K562 (cell line): ENCODE measurements at regions not wholly inside any gene's neighbourhood (a gene's known extent, or its start where the extent isn't known, plus 50 kb on each side); places are given as distances from the start of the nearest gene placed in this dataset.
A peak's percentile ranks its signal among the peaks of the same experiment; 100 is the strongest.

ENCODE experiments used
- ATAC-seq: fragments of 200-7000 bp; cut with Tn5 transposase; 3 replicates; pipeline ENCODE4 v1.9.1; 2020; ENCODE audit warnings: moderate library complexity
- BruUV-seq: library from RNA; stranded (reverse); fragments of 400-500 nt; replicated peaks from 2 replicates; lab custom pipeline; 2021; lab: Mats Ljungman, UMichigan
- CTCF ChIA-PET: fragments of 300-600 bp; formaldehyde crosslinking; extraction: SDS; loops from one replicate; lab custom pipeline; 2021; ENCODE audit warnings: low intra/inter-chr PET ratio; lab: Yijun Ruan, JAX
- POLR2A ChIA-PET: fragments of 300-600, 350-650 bp; sonication (Branson Sonifier 250); formaldehyde crosslinking; extraction: SDS; loops from one replicate; lab custom pipeline; 2021; ENCODE audit warnings: antibody characterized with exemption, inconsistent platforms; lab: Yijun Ruan, JAX
- DNase-seq, 4 experiments: peaks; one replicate each; pipeline versions ENCODE4 v3.0.0 to v3.0.0-alpha.2; 2011 to 2018; ENCODE audit warnings: low spot score in 3 of 4, mixed read lengths in 3 of 4; ENCODE audit errors: extremely low read depth in 1 of 4
- FAIRE-seq: peaks from 2 replicates; lab custom pipeline; 2011; peaks lifted over from hg19 to GRCh38; lab: Jason Lieb, UNC
- H2AFZ ChIP-seq: 2 replicates; pipeline ENCODE4 v1.6.0; 2011; ENCODE audit warnings: low read depth, low read length, control low read depth, inconsistent platforms
- H3K27ac ChIP-seq: fragments of 200-600 bp; 3 replicates; pipeline ENCODE4 v1.8.0; 2011; ENCODE audit warnings: low read depth, mild to moderate bottlenecking, control low read depth, inconsistent platforms, low read length, moderate library complexity, mixed read lengths; ENCODE audit errors: extremely low read depth
- H3K27me3 ChIP-seq, 2 experiments: fragments of 300-600 bp in 1 of 2; 2 replicates in 1 of 2; 3 replicates in 1 of 2; pipeline versions ENCODE4 v1.6.0 to v1.8.0; 2011; ENCODE audit warnings: inconsistent platforms in 2 of 2, low read length in 2 of 2, mild to moderate bottlenecking in 1 of 2, mixed read lengths in 1 of 2, moderate library complexity in 1 of 2; ENCODE audit not compliant: control insufficient read depth in 2 of 2, insufficient read depth in 2 of 2
- H3K36me3 ChIP-seq: fragments of 300-600 bp; 3 replicates; pipeline ENCODE4 v1.8.0; 2011; ENCODE audit warnings: mild to moderate bottlenecking, low read length, inconsistent platforms; ENCODE audit not compliant: control insufficient read depth, insufficient read depth
- H3K4me1 ChIP-seq, 2 experiments: fragments of 200-600 bp in 1 of 2; replicated peaks in 1 of 2; 2 replicates in 1 of 2; 3 replicates in 1 of 2; pipeline versions ENCODE4 v1.5.1 to v1.8.0; 2011; ENCODE audit warnings: inconsistent platforms in 2 of 2, low read length in 2 of 2, mild to moderate bottlenecking in 1 of 2, mixed read lengths in 1 of 2, moderate library complexity in 1 of 2; ENCODE audit not compliant: control insufficient read depth in 2 of 2, insufficient read depth in 2 of 2
- H3K4me2 ChIP-seq: 2 replicates; pipeline ENCODE4 v1.6.1; 2011; ENCODE audit warnings: low read length, control low read depth, inconsistent platforms, mixed read lengths; ENCODE audit not compliant: insufficient read depth
- H3K4me3 ChIP-seq: fragments of 200-600 bp; sonication (generic), shearing (Covaris generic); 2 replicates; pipeline ENCODE4 v1.5.1; 2016; ENCODE audit warnings: control low read depth, inconsistent platforms
- H3K79me2 ChIP-seq: fragments of 200-600 bp; 3 replicates; pipeline ENCODE4 v1.8.0; 2011; ENCODE audit warnings: low read length, inconsistent platforms; ENCODE audit not compliant: control insufficient read depth, insufficient read depth
- H3K9ac ChIP-seq, 2 experiments: 2 replicates each; pipeline versions ENCODE4 v1.6.0 to v1.6.1; 2011; ENCODE audit warnings: low read depth in 2 of 2, low read length in 2 of 2, control low read depth in 1 of 2, inconsistent platforms in 1 of 2, mild to moderate bottlenecking in 1 of 2, mixed read lengths in 1 of 2; ENCODE audit not compliant: insufficient read depth in 1 of 2
- H3K9me1 ChIP-seq: one replicate; pipeline ENCODE4 v1.6.0; 2011; ENCODE audit warnings: inconsistent platforms, mild to moderate bottlenecking, low read length, moderate library complexity; ENCODE audit not compliant: control insufficient read depth, insufficient read depth
- H3K9me3 ChIP-seq: replicated peaks from 2 replicates; pipeline ENCODE4 v1.5.1; 2011; ENCODE audit warnings: low read depth, low read length, inconsistent platforms; ENCODE audit not compliant: control insufficient read depth, insufficient read depth
- H4K20me1 ChIP-seq: replicated peaks from 2 replicates; pipeline ENCODE4 v1.6.1; 2011; ENCODE audit warnings: low read length, inconsistent platforms, mixed read lengths; ENCODE audit not compliant: control insufficient read depth, insufficient read depth
- BRD9 ChIP-seq: fragments of 450-650 bp; IDR thresholded peaks from 2 replicates; pipeline ENCODE4 v1.6.1; 2018; ENCODE audit warnings: low read depth; ENCODE audit not compliant: partially characterized antibody
- CEBPG ChIP-seq, 3 experiments: fragments of 200-800 bp in 1 of 3; sonication (Bioruptor generic) in 1 of 3; sonication (generic) in 1 of 3; formaldehyde crosslinking in 1 of 3; IDR thresholded peaks in 2 of 3; conservative IDR thresholded peaks in 1 of 3; 2 replicates each; pipeline versions ENCODE4 v1.6.1 to v1.8.0; 2016 to 2022; ENCODE audit warnings: missing compliant biosample characterization in 2 of 3, missing genetic modification characterization in 2 of 3, mild to moderate bottlenecking in 1 of 3, missing genetic modification reagents in 1 of 3
- ELF4 ChIP-seq: fragments of 450-650 bp; formaldehyde crosslinking; IDR thresholded peaks from 2 replicates; pipeline ENCODE4 v1.4.0; 2022; ENCODE audit warnings: missing genetic modification characterization
- ETV1 ChIP-seq: fragments of 450-650 bp; conservative IDR thresholded peaks from 2 replicates; pipeline ENCODE4 v1.6.1; 2016; ENCODE audit warnings: missing genetic modification characterization, control low read depth, low read depth, missing compliant biosample characterization
- HCFC1 ChIP-seq: IDR thresholded peaks from 2 replicates; pipeline ENCODE4 v1.6.1; 2012; ENCODE audit warnings: low read depth, low read length, improper control_type of control experiment
- HNRNPUL1 ChIP-seq: fragments of 200-400 bp; formaldehyde crosslinking; IDR thresholded peaks from 2 replicates; pipeline ENCODE4 v1.6.1; 2017; ENCODE audit warnings: low read length
- MBD2 ChIP-seq: sonication (generic); IDR thresholded peaks from 2 replicates; pipeline ENCODE4 v1.6.1; 2016; ENCODE audit warnings: low read depth, borderline replicate concordance
- MXI1 ChIP-seq: IDR thresholded peaks from 2 replicates; pipeline ENCODE4 v1.6.1; 2011; ENCODE audit warnings: low read depth, mild to moderate bottlenecking, improper control_type of control experiment, low read length
- SNIP1 ChIP-seq: fragments of 450-650 bp; IDR thresholded peaks from 2 replicates; pipeline ENCODE4 v1.7.1; 2017; ENCODE audit warnings: low read depth, mild to moderate bottlenecking
- TRIM24 ChIP-seq, 2 experiments: fragments of 450-650 bp; IDR thresholded peaks; 2 replicates each; pipeline ENCODE4 v1.6.1; 2016
- ZNF75A ChIP-seq: fragments of 450-650 bp; formaldehyde crosslinking; IDR thresholded peaks from 2 replicates; pipeline ENCODE4 v1.4.0; 2020; ENCODE audit warnings: mild to moderate bottlenecking
- WGBS: fragments of 100-300 bp; shearing (Covaris generic); methylation state at CpG from one replicate; pipeline ENCODE4 v1.1.6; 2016; ENCODE audit warnings: low coverage, mixed read lengths; ENCODE audit not compliant: insufficient coverage; ENCODE audit errors: missing lambda C conversion rate; 5-methylcytosine and 5-hydroxymethylcytosine counted together
- in situ Hi-C: fragments of 300-500 bp; cut with MboI; formaldehyde crosslinking; loops from 4 replicates; pipeline ENCODE4 v1.15.0; 2018; ENCODE audit warnings: inconsistent platforms, mixed read lengths
- intact Hi-C: fragments of 100-400 bp; cut with micrococcal nuclease; formaldehyde crosslinking; loops from 2 replicates; pipeline ENCODE4 v1.14.2; 2022
- TF ChIP-seq, protein P1 (sequence below): fragments of 250-450 bp; sonication (Bioruptor Pico); IDR thresholded peaks from 2 replicates; pipeline ENCODE4 v1.8.0; 2021; ENCODE audit warnings: borderline replicate concordance, mild to moderate bottlenecking, moderate library complexity; ENCODE audit not compliant: poor library complexity, severe bottlenecking

DNA sequence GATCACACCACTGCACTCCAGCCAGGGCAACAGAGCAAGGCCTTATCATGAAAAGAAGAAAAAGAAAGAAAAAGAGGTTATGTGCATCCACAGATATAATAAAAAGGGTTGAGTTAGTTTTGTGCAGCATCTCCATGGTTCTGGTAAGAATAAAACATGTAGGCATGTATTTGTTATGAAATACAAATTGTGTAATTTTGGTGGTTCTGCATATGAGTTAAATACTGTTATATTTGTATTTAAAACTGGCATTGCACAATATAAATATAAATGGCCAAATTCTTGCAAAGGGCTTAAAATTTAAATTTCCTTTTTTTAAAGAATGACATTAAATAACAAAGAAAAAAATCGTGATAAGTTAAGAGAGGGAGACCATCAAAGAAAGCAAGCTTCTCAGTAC lies 159.1 kb upstream of the PREP start:
- no TSS peak for BruUV-seq
- in situ Hi-C loops, result no loop called here
- intact Hi-C loops, result no loop called here

DNA sequence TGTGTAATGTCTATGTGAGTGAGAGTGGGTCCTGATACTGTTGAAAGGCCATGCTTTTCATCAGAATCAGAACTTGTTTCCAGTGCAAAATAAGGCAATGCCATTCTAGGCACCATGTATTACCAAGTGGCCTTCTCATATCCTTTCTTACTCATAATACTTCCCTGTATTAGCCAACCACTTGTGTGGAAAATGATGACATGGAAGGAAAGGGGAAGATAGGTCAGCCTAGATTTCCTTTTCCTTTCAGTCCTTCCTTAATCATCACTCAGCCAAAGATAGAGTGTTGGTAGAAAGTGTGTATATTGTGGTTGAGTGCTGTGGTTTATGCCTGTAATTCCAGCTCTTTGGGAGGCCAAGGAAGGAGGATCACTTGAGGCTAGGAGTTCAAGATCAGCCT lies 158.6 kb upstream of the PREP start:
- ChIA-PET CTCF (no interaction called here), POLR2A (interaction anchor here (1.5 kb wide), 1 partner anchor 14 kb away, joined by 3 read pairs; no protein-coding TSS in a partner anchor)
- Histone ChIP-seq H3K9me3 (no peaks in the 10 kb centered on the region), H3K4me1 (no peaks in the 10 kb centered on the region), H3K36me3 (no peaks in the 10 kb centered on the region), H3K9me1 (no peaks in the 10 kb centered on the region), H3K9ac (no peak overlapping the region), H4K20me1 (no peaks in the 10 kb centered on the region), H3K27ac (no peak overlapping the region), H3K79me2 (no peaks in the 10 kb centered on the region), H3K4me2 (no peak overlapping the region), H3K4me3 (no peak overlapping the region), H3K27me3 (peaks cover 12 to 18% of the 10 kb centered on the region in 2 experiments; a peak in 1 of 5 replicates), H2AFZ (no peak overlapping the region)
- intact Hi-C loops (no loop called here), in situ Hi-C loops (no loop called here)
- no TSS peak for BruUV-seq
- ATAC-seq, result no peak
- no peak for TF ChIP-seq MBD2
- no peak for TF ChIP-seq HCFC1
- no peak for TF ChIP-seq BRD9
- no peak for TF ChIP-seq MXI1
- TF ChIP-seq ELF4, result no peak
- no peak for TF ChIP-seq SNIP1
- no peak for TF ChIP-seq ZNF75A
- no peak for TF ChIP-seq ETV1
- TF ChIP-seq HNRNPUL1, result no peak
- no peak for TF ChIP-seq TRIM24 (IDR thresholded peaks at IDR 0.05)
- no peak for DNase-seq
- no peak for FAIRE-seq

More for the DNA sequence above, 159.1 kb upstream of the PREP start:
- no peaks in the 10 kb centered on the region for H4K20me1 ChIP-seq
- ChIA-PET POLR2A (interaction anchor here (1.5 kb wide), 1 partner anchor 14 kb away, joined by 3 read pairs; no protein-coding TSS in a partner anchor), CTCF (no interaction called here)
- no peaks in the 10 kb centered on the region for H3K4me1 ChIP-seq
- H3K27ac ChIP-seq, result no peak overlapping the region
- H3K36me3 ChIP-seq, result no peaks in the 10 kb centered on the region
- ATAC-seq (no peak), DNase-seq (no peak), FAIRE-seq (no peak)
- H3K4me3 ChIP-seq, result no peak overlapping the region
- peaks cover 13 to 20% of the 10 kb centered on the region in 2 experiments; a peak in 1 of 5 replicates for H3K27me3 ChIP-seq
- TF ChIP-seq CEBPG (CRISPR knock-in tag; IDR thresholded peaks at IDR 0.05), result no peak
- TF ChIP-seq CEBPG (tag; conservative IDR thresholded peaks at IDR 0.05 in 1 of 2, IDR thresholded peaks at IDR 0.05 in 1 of 2), result peak in 1 of 2 experiments; percentile 51; a peak in 1 of 4 replicates
- TF ChIP-seq, protein P1, sequence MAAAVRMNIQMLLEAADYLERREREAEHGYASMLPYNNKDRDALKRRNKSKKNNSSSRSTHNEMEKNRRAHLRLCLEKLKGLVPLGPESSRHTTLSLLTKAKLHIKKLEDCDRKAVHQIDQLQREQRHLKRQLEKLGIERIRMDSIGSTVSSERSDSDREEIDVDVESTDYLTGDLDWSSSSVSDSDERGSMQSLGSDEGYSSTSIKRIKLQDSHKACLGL (CRISPR knock-in tag), result no peak
- 0% methylated on average over 1 of the region's 1 CpG for WGBS
- H3K9ac ChIP-seq, result no peak overlapping the region
- no peaks in the 10 kb centered on the region for H3K79me2 ChIP-seq
- H2AFZ ChIP-seq, result no peak overlapping the region
- no peaks in the 10 kb centered on the region for H3K9me3 ChIP-seq
- H3K9me1 ChIP-seq, result no peaks in the 10 kb centered on the region
- no peak overlapping the region for H3K4me2 ChIP-seq
